K562 (cell line): ENCODE measurements at regions not wholly inside any gene's neighbourhood (a gene's known extent, or its start where the extent isn't known, plus 50 kb on each side); places are given as distances from the start of the nearest gene placed in this dataset.

Experiments used
- ATAC-seq: fragments of 200-7000 bp; cut with Tn5 transposase; 3 replicates; pipeline ENCODE4 v1.9.1; 2020; ENCODE audit warnings: moderate library complexity
- BruUV-seq: library from RNA; stranded (reverse); fragments of 400-500 nt; replicated peaks from 2 replicates; lab custom pipeline; 2021; lab: Mats Ljungman, UMichigan
- CTCF ChIA-PET: fragments of 300-600 bp; formaldehyde crosslinking; extraction: SDS; loops from one replicate; lab custom pipeline; 2021; ENCODE audit warnings: low intra/inter-chr PET ratio; lab: Yijun Ruan, JAX
- POLR2A ChIA-PET: fragments of 300-600, 350-650 bp; sonication (Branson Sonifier 250); formaldehyde crosslinking; extraction: SDS; loops from one replicate; lab custom pipeline; 2021; ENCODE audit warnings: antibody characterized with exemption, inconsistent platforms; lab: Yijun Ruan, JAX
- DNase-seq, 4 experiments: peaks; one replicate each; pipeline versions ENCODE4 v3.0.0 to v3.0.0-alpha.2; 2011 to 2018; ENCODE audit warnings: low spot score in 3 of 4, mixed read lengths in 3 of 4; ENCODE audit errors: extremely low read depth in 1 of 4
- FAIRE-seq: peaks from 2 replicates; lab custom pipeline; 2011; peaks lifted over from hg19 to GRCh38; lab: Jason Lieb, UNC
- H2AFZ ChIP-seq: 2 replicates; pipeline ENCODE4 v1.6.0; 2011; ENCODE audit warnings: low read depth, low read length, control low read depth, inconsistent platforms
- H3K27ac ChIP-seq: fragments of 200-600 bp; 3 replicates; pipeline ENCODE4 v1.8.0; 2011; ENCODE audit warnings: low read depth, mild to moderate bottlenecking, control low read depth, inconsistent platforms, low read length, moderate library complexity, mixed read lengths; ENCODE audit errors: extremely low read depth
- H3K27me3 ChIP-seq, 2 experiments: fragments of 300-600 bp in 1 of 2; 2 replicates in 1 of 2; 3 replicates in 1 of 2; pipeline versions ENCODE4 v1.6.0 to v1.8.0; 2011; ENCODE audit warnings: inconsistent platforms in 2 of 2, low read length in 2 of 2, mild to moderate bottlenecking in 1 of 2, mixed read lengths in 1 of 2, moderate library complexity in 1 of 2; ENCODE audit not compliant: control insufficient read depth in 2 of 2, insufficient read depth in 2 of 2
- H3K36me3 ChIP-seq: fragments of 300-600 bp; 3 replicates; pipeline ENCODE4 v1.8.0; 2011; ENCODE audit warnings: mild to moderate bottlenecking, low read length, inconsistent platforms; ENCODE audit not compliant: control insufficient read depth, insufficient read depth
- H3K4me1 ChIP-seq, 2 experiments: fragments of 200-600 bp in 1 of 2; replicated peaks in 1 of 2; 2 replicates in 1 of 2; 3 replicates in 1 of 2; pipeline versions ENCODE4 v1.5.1 to v1.8.0; 2011; ENCODE audit warnings: inconsistent platforms in 2 of 2, low read length in 2 of 2, mild to moderate bottlenecking in 1 of 2, mixed read lengths in 1 of 2, moderate library complexity in 1 of 2; ENCODE audit not compliant: control insufficient read depth in 2 of 2, insufficient read depth in 2 of 2
- H3K4me2 ChIP-seq: 2 replicates; pipeline ENCODE4 v1.6.1; 2011; ENCODE audit warnings: low read length, control low read depth, inconsistent platforms, mixed read lengths; ENCODE audit not compliant: insufficient read depth
- H3K4me3 ChIP-seq: fragments of 200-600 bp; sonication (generic), shearing (Covaris generic); 2 replicates; pipeline ENCODE4 v1.5.1; 2016; ENCODE audit warnings: control low read depth, inconsistent platforms
- H3K79me2 ChIP-seq: fragments of 200-600 bp; 3 replicates; pipeline ENCODE4 v1.8.0; 2011; ENCODE audit warnings: low read length, inconsistent platforms; ENCODE audit not compliant: control insufficient read depth, insufficient read depth
- H3K9ac ChIP-seq, 2 experiments: 2 replicates each; pipeline versions ENCODE4 v1.6.0 to v1.6.1; 2011; ENCODE audit warnings: low read depth in 2 of 2, low read length in 2 of 2, control low read depth in 1 of 2, inconsistent platforms in 1 of 2, mild to moderate bottlenecking in 1 of 2, mixed read lengths in 1 of 2; ENCODE audit not compliant: insufficient read depth in 1 of 2
- H3K9me1 ChIP-seq: one replicate; pipeline ENCODE4 v1.6.0; 2011; ENCODE audit warnings: inconsistent platforms, mild to moderate bottlenecking, low read length, moderate library complexity; ENCODE audit not compliant: control insufficient read depth, insufficient read depth
- H3K9me3 ChIP-seq: replicated peaks from 2 replicates; pipeline ENCODE4 v1.5.1; 2011; ENCODE audit warnings: low read depth, low read length, inconsistent platforms; ENCODE audit not compliant: control insufficient read depth, insufficient read depth
- H4K20me1 ChIP-seq: replicated peaks from 2 replicates; pipeline ENCODE4 v1.6.1; 2011; ENCODE audit warnings: low read length, inconsistent platforms, mixed read lengths; ENCODE audit not compliant: control insufficient read depth, insufficient read depth
- ARID3A ChIP-seq: IDR thresholded peaks from 2 replicates; pipeline ENCODE4 v1.6.1; 2012; ENCODE audit warnings: low read depth, low read length, improper control_type of control experiment, borderline replicate concordance
- ATF2 ChIP-seq: sonication (generic); formaldehyde crosslinking; IDR thresholded peaks from 2 replicates; pipeline ENCODE4 v1.8.1; 2022; ENCODE audit warnings: missing genetic modification reagents
- DNMT1 ChIP-seq: fragments of 450-650 bp; IDR thresholded peaks from 2 replicates; pipeline ENCODE4 v1.6.1; 2016; ENCODE audit warnings: antibody characterized with exemption, mild to moderate bottlenecking
- E4F1 ChIP-seq: fragments of 250-450 bp; sonication (Bioruptor Pico); IDR thresholded peaks from 2 replicates; pipeline ENCODE4 v1.5.0; 2021; ENCODE audit warnings: mild to moderate bottlenecking, borderline replicate concordance
- HDGF ChIP-seq: fragments of 450-650 bp; IDR thresholded peaks from 2 replicates; pipeline ENCODE4 v1.6.1; 2016
- MEF2A ChIP-seq: IDR thresholded peaks from 2 replicates; pipeline ENCODE4 v1.6.1; 2011; ENCODE audit warnings: low read depth, mild to moderate bottlenecking, low read length, moderate library complexity; ENCODE audit not compliant: control insufficient read depth
- NFXL1 ChIP-seq: fragments of 450-650 bp; formaldehyde crosslinking; IDR thresholded peaks from 2 replicates; pipeline ENCODE4 v1.4.0; 2021; ENCODE audit warnings: mild to moderate bottlenecking
- NR2F6 ChIP-seq: fragments of 450-650 bp; formaldehyde crosslinking; IDR thresholded peaks from 2 replicates; pipeline ENCODE4 v1.4.0; 2020; ENCODE audit warnings: mild to moderate bottlenecking
- PTTG1 ChIP-seq: fragments of 450-650 bp; IDR thresholded peaks from 2 replicates; pipeline ENCODE4 v1.6.1; 2016; ENCODE audit warnings: low read depth, mild to moderate bottlenecking, missing genetic modification characterization, missing compliant biosample characterization
- STAT6 ChIP-seq: sonication (generic); formaldehyde crosslinking; IDR thresholded peaks from 2 replicates; pipeline ENCODE4 v1.8.1; 2023; ENCODE audit warnings: mild to moderate bottlenecking, missing genetic modification reagents
- TAF15 ChIP-seq: fragments of 200-400 bp; formaldehyde crosslinking; IDR thresholded peaks from 2 replicates; pipeline ENCODE4 v1.6.1; 2017; ENCODE audit warnings: mild to moderate bottlenecking, low read depth, low read length, moderate library complexity
- WHSC1 ChIP-seq: IDR thresholded peaks from one replicate; pipeline ENCODE4 v1.6.1; 2012; ENCODE audit warnings: low read length, control low read depth, inconsistent platforms
- ZNF23 ChIP-seq: fragments of 250-450 bp; sonication (Bioruptor Pico); IDR thresholded peaks from 2 replicates; pipeline ENCODE4 v1.4.0; 2020; ENCODE audit warnings: mild to moderate bottlenecking
- ZNF3 ChIP-seq: fragments of 250-450 bp; sonication (Bioruptor Pico); IDR thresholded peaks from 2 replicates; pipeline ENCODE4 v1.5.0; 2021; ENCODE audit warnings: mild to moderate bottlenecking, moderate library complexity
- ZNF75A ChIP-seq: fragments of 450-650 bp; formaldehyde crosslinking; IDR thresholded peaks from 2 replicates; pipeline ENCODE4 v1.4.0; 2020; ENCODE audit warnings: mild to moderate bottlenecking
- WGBS: fragments of 100-300 bp; shearing (Covaris generic); methylation state at CpG from one replicate; pipeline ENCODE4 v1.1.6; 2016; ENCODE audit warnings: low coverage, mixed read lengths; ENCODE audit not compliant: insufficient coverage; ENCODE audit errors: missing lambda C conversion rate; 5-methylcytosine and 5-hydroxymethylcytosine counted together
- in situ Hi-C: fragments of 300-500 bp; cut with MboI; formaldehyde crosslinking; loops from 4 replicates; pipeline ENCODE4 v1.15.0; 2018; ENCODE audit warnings: inconsistent platforms, mixed read lengths
- intact Hi-C: fragments of 100-400 bp; cut with micrococcal nuclease; formaldehyde crosslinking; loops from 2 replicates; pipeline ENCODE4 v1.14.2; 2022

- TF ChIP-seq ARID3A (no peak), NFXL1 (CRISPR knock-in tag) (no peak), ZNF75A (no peak), ATF2 (no peak), WHSC1 (no peak), ZNF3 (CRISPR knock-in tag) (no peak), MEF2A (no peak)
Observed at GRCh38 chr6:8918196-8918595, 482.9 kb upstream of the SLC35B3 start (continued).

- Histone ChIP-seq H3K4me1 (no peaks in the 10 kb centered on the region), H3K9me1 (no peaks in the 10 kb centered on the region), H3K27ac (no peak overlapping the region), H4K20me1 (no peaks in the 10 kb centered on the region), H3K4me2 (no peak overlapping the region), H3K36me3 (no peaks in the 10 kb centered on the region), H3K9me3 (no peaks in the 10 kb centered on the region; the same call in 1 of the 2 replicates), H2AFZ (no peak overlapping the region), H3K9ac (no peak overlapping the region), H3K27me3 (no peaks in the 10 kb centered on the region), H3K4me3 (no peak overlapping the region), H3K79me2 (no peaks in the 10 kb centered on the region)
- intact Hi-C loops (no loop called here), in situ Hi-C loops (no loop called here)
- FAIRE-seq (no peak), ATAC-seq (no peak), DNase-seq (no peak)
- WGBS, result 0% methylated on average over 9 of the region's 9 CpGs
- ChIA-PET POLR2A (no interaction called here), CTCF (no interaction called here)
- BruUV-seq, result no TSS peak
- TF ChIP-seq WHSC1 (no peak), STAT6 (CRISPR knock-in tag) (no peak), PTTG1 (no peak), DNMT1 (no peak), HDGF (no peak), TAF15 (no peak), E4F1 (no peak), NR2F6 (CRISPR knock-in tag) (no peak), ZNF23 (no peak)
Observed at GRCh38 chr6:8914700-8915099, 479.4 kb upstream of the SLC35B3 start.
